A673 (cell line): ENCODE measurements at regions not wholly inside any gene's neighbourhood (a gene's known extent, or its start where the extent isn't known, plus 50 kb on each side); places are given as distances from the start of the nearest gene placed in this dataset.

ENCODE experiments used
- BruUV-seq: library from RNA; stranded (reverse); fragments of 400-500 nt; replicated peaks from 2 replicates; lab custom pipeline; 2021; lab: Mats Ljungman, UMichigan
- CTCF ChIA-PET: fragments of 300-600 bp; sonication (Branson Sonifier 250); formaldehyde crosslinking; loops from one replicate; lab custom pipeline; 2022; ENCODE audit warnings: antibody characterized with exemption; lab: Charles Lee
- POLR2A ChIA-PET: fragments of 300-600 bp; sonication (Branson Sonifier 250); formaldehyde crosslinking; loops from one replicate; lab custom pipeline; 2022; ENCODE audit warnings: antibody characterized with exemption; ENCODE audit not compliant: low non-redundant PET; lab: Charles Lee
- DNase-seq: peaks from one replicate; pipeline ENCODE4 v3.0.0-alpha.2; 2015; ENCODE audit warnings: low spot score
- H3K27ac ChIP-seq: fragments of 200-600 bp; sonication (generic); 2 replicates; pipeline ENCODE4 v1.5.1; 2016; ENCODE audit warnings: mixed run types, low read depth, mild to moderate bottlenecking, mixed read lengths, antibody characterized with exemption, low read length; ENCODE audit not compliant: poor library complexity, severe bottlenecking
- H3K27me3 ChIP-seq: fragments of 200-600 bp; sonication (generic); replicated peaks from 2 replicates; pipeline ENCODE4 v1.6.1; 2017; ENCODE audit warnings: mixed run types, low read depth, mild to moderate bottlenecking, mixed read lengths, antibody characterized with exemption, low read length; ENCODE audit not compliant: insufficient read depth, poor library complexity
- H3K36me3 ChIP-seq: fragments of 200-600 bp; sonication (generic); 2 replicates; pipeline ENCODE4 v1.6.1; 2016; ENCODE audit warnings: mixed run types, mild to moderate bottlenecking, mixed read lengths, antibody characterized with exemption, low read length; ENCODE audit not compliant: insufficient read depth, poor library complexity, severe bottlenecking
- H3K4me1 ChIP-seq: fragments of 200-600 bp; sonication (generic); 2 replicates; pipeline ENCODE4 v1.6.1; 2017; ENCODE audit warnings: mixed run types, mild to moderate bottlenecking, mixed read lengths, antibody characterized with exemption, low read length; ENCODE audit not compliant: insufficient read depth, poor library complexity, severe bottlenecking
- H3K4me3 ChIP-seq: fragments of 200-600 bp; sonication (generic); 2 replicates; pipeline ENCODE4 v1.5.1; 2016; ENCODE audit warnings: low read depth, mixed run types, mild to moderate bottlenecking, mixed read lengths, low read length; ENCODE audit not compliant: poor library complexity, severe bottlenecking
- H3K9me3 ChIP-seq: fragments of 200-600 bp; sonication (generic); 2 replicates; pipeline ENCODE4 v1.6.1; 2016; ENCODE audit warnings: mixed run types, low read depth, mild to moderate bottlenecking, mixed read lengths, antibody characterized with exemption, low read length; ENCODE audit not compliant: poor library complexity, severe bottlenecking
- CTCF ChIP-seq: fragments of 300-800, 200-600 bp; sonication (generic); conservative IDR thresholded peaks from 2 replicates; pipeline ENCODE4 v1.5.1; 2017; ENCODE audit warnings: low read depth, mild to moderate bottlenecking, antibody characterized with exemption, low read length, moderate library complexity, mixed read lengths
- EZH2 ChIP-seq: fragments of 200-600 bp; sonication (generic); IDR thresholded peaks from 2 replicates; pipeline ENCODE4 v1.6.1; 2017; ENCODE audit warnings: borderline replicate concordance, low read depth, mild to moderate bottlenecking, mixed read lengths, antibody characterized with exemption, low read length; ENCODE audit not compliant: poor library complexity, severe bottlenecking
- intact Hi-C: fragments of 100-400 bp; cut with micrococcal nuclease; formaldehyde crosslinking; loops from one replicate; pipeline ENCODE4 v1.10.0; 2022; ENCODE audit not compliant: unreplicated experiment

DNA sequence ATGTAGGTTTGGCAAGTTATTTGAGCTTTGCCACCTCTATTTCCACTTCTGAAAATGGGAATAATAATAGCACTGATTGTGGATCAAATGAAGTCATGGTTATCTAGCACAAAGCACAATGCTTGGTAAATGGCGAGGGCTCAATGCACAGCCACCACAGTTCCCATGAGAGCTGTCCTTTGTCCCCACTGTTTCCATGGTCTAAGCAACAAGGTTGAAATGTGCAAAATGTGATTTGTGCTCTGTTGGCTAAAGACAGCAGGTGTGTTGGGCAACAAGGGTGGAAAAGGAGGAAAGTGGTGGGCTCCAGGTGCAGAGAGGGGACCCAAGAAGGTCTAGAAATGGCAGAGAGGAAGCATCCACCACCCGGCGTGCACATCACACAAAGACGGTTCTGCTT, 200.5 kb downstream of the TRIM29 start:
- POLR2A ChIA-PET = no interaction called here
- Histone ChIP-seq H3K36me3 (no peaks in the 10 kb centered on the region), H3K9me3 (no peaks in the 10 kb centered on the region), H3K4me3 (no peak overlapping the region), H3K4me1 (no peaks in the 10 kb centered on the region), H3K27ac (no peak overlapping the region), H3K27me3 (peaks cover 35% of the 10 kb centered on the region)
- CTCF ChIA-PET = no interaction called here
- TF ChIP-seq EZH2 = no peak
- TF ChIP-seq CTCF = no peak
- DNase-seq = no peak
- intact Hi-C loops = no loop called here
- BruUV-seq = no TSS peak

GRCh38 chr11:119936426-119936825, 201.5 kb downstream of the TRIM29 start:
- ChIA-PET POLR2A (no interaction called here), CTCF (no interaction called here)
- H3K9me3 ChIP-seq = no peaks in the 10 kb centered on the region
- no peak overlapping the region for H3K27ac ChIP-seq
- DNase-seq = no peak
- no peak overlapping the region for H3K4me3 ChIP-seq
- H3K4me1 ChIP-seq = no peaks in the 10 kb centered on the region
- TF ChIP-seq CTCF (no peak), EZH2 (no peak)
- intact Hi-C loops = no loop called here
- BruUV-seq = no TSS peak
- H3K27me3 ChIP-seq = peaks cover 43% of the 10 kb centered on the region
- H3K36me3 ChIP-seq = no peaks in the 10 kb centered on the region

DNA sequence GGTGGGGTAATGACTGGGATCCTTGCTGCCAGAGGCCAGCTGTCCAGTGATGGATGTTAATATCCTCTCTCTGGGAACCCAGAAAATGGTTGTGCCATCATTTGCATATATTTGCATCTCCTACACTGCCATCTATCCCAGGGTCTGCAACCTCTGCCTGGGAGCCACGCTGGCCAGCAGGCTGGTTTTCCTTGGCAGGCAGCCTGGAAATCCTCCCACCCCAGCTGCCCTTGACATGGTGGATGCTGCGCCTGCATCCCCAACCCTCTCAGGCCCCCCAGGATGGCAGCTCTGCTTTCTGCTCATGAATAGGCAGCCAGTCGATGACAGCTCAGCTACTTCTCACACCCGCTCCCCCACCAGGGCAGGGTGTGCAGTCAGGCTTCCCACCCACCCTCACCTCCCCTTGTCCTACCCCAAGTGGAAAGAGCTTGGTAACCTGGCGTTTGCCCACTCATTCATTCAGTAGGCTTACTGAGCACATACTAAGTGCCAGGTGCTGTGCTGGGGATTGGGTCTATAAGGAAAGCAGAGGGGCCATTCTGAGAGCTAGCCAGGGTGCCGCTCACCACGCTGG, 202.5 kb downstream of the TRIM29 start:
- Histone ChIP-seq H3K27ac (no peak overlapping the region), H3K4me3 (no peak overlapping the region), H3K4me1 (no peaks in the 10 kb centered on the region), H3K27me3 (peaks cover 43% of the 10 kb centered on the region), H3K9me3 (no peaks in the 10 kb centered on the region), H3K36me3 (no peaks in the 10 kb centered on the region)
- TF ChIP-seq EZH2 (no peak), CTCF (no peak)
- intact Hi-C loops = no loop called here
- BruUV-seq = no TSS peak
- ChIA-PET POLR2A (no interaction called here), CTCF (interaction anchor here (0.6 kb wide), 1 partner anchor 467 kb away, joined by 3 read pairs; no protein-coding TSS in a partner anchor)
- no peak for DNase-seq
